NCI-H1694 treated with DMSO at 0.1 percent for 48 hours (cell line): ENCODE measurements at regions not wholly inside any gene's neighbourhood (a gene's known extent, or its start where the extent isn't known, plus 50 kb on each side); places are given as distances from the start of the nearest gene placed in this dataset.
A peak's percentile ranks its signal among the peaks of the same experiment; 100 is the strongest.

Experiments used
- DNase-seq: peaks from one replicate; lab custom pipeline; 2025; lab: John Stamatoyannopoulos, UW

DNA sequence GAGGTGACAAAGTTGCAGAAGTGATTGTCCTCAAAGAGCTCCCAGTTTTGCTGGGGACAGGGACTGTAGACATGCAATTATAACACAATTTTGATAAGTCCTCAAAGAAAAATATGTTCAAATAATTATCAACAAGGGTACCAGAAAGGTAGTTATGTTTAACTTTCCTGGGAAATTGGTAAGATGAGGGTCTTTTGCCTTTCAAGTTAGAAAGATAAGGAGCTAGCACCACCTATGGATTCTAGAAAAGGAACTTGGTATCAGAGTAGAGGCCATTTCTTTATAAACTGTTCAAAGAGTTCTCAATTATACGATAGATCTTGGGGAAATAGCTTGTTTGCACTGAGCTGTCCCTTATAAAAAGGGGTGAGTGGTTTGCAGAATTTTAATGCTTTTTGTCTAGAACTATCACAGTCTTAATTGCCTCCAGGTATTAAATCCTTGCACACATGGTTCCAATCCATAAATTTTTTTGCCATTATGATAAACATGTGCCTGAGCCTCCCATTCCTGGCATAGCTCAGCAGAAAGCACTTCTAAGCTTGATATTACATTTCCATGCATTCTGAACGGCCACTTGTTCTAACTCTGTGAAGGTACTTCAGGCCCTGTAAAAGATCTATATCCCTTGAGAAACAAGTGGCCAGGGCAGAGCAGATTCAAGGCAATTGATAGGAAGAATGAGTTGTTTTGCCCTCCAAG lies 247.5 kb upstream of the LRIG1 start:
- DNase-seq, result no peak

DNA sequence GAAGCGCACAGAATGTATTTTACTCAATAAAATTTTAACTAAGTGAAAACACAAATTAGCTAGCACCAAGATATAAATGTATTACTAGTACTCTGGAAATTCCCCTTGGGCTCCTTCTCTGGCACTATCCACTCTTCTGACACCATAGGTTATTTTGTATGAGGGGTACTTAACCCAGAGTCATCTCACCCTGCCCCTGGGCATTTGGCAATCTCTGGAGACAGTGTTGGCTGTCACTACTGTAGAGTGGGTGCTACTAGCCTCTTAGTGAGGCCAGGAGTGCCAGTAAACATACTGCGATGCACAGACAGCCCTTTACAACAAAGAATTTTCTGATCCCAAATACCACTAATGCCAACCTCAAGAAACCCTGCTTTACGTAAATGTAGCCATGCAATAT lies 246.3 kb upstream of the KBTBD8 start:
- no peak for DNase-seq

DNA sequence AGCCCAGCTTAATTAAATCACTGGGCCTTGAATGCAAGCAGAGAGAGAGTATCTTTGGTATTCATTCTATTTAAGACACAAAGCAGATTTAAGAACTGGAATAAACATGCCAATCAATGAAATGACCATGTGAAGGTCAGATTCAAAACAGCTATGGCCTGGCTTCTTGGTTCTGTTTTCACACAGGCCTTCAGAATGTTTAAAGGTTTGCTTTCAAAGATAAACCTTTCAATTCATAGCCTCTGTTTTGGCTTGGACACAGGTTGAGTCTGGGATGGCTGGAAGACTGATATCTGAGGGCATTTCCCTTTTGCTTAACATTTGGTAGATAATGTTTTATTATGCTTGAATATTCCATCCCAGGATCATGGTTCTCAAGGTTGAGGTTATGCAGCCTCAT lies 244.4 kb upstream of the KBTBD8 start:
- DNase-seq, result no peak

DNA sequence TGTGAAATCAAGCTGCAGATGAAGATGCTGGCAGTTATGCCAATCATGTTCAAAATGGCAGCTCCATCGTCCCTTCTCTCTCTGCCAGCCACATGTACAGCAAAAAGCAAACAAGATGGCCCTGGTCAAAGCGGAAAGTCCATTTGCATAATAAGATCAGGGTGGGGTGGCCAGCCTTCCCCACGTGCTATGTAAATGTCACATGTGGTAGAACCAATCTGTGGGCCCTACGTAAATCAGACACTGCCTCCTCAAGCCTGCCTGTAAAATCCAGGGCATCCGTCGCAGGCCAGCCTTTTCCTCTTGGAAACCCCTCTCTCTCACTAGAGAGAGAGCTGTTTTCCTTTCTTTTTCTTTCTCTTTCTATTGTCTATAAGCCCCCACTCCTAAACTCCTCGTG lies 243.5 kb upstream of the KBTBD8 start:
- DNase-seq, result no peak

DNA sequence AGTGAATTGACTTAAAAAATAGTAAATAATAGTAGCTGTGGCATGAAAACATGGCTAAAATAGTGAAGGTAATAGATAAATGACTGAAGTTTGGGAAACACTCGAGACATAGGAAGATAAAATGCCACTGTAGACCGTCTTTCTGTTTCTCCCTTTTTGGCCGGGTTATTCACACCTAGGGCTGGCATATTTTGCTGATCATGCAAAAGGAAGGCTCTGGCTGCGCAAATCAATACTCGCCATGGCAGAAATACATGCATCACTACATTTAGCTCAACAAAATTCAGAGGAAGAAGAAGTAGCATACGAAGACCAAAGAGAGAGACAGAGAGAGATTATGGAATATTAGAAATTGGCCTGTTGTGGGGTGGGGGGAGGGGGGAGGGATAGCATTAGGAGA lies 242.2 kb upstream of the KBTBD8 start:
- no peak for DNase-seq

DNA sequence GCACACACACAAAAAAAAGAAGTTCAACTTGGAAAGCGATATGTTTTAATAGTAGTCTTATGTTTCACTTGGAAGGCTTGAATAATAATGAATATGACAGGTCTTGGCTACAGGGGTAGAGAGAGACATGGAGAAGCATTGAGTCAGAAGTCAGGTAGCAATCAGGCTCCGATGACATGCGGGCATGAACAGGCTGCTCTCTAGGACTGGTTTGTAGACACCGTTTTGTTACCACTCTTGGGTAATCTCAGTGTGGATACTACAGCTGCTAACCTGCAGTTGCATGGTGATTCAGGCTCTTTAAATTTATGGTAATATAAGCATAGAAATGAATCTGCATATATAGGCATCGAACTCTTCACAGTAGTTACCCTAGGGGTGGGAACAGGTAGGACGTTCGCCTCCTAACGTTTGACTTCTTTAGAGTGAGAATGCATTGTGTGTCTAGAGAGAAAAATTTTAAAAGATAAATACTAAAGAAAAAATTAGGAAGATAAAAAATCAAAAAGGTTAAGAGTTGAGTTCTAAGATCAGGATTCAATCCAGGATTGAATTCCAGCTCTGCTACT lies 241.6 kb upstream of the KBTBD8 start:
- no peak for DNase-seq

DNA sequence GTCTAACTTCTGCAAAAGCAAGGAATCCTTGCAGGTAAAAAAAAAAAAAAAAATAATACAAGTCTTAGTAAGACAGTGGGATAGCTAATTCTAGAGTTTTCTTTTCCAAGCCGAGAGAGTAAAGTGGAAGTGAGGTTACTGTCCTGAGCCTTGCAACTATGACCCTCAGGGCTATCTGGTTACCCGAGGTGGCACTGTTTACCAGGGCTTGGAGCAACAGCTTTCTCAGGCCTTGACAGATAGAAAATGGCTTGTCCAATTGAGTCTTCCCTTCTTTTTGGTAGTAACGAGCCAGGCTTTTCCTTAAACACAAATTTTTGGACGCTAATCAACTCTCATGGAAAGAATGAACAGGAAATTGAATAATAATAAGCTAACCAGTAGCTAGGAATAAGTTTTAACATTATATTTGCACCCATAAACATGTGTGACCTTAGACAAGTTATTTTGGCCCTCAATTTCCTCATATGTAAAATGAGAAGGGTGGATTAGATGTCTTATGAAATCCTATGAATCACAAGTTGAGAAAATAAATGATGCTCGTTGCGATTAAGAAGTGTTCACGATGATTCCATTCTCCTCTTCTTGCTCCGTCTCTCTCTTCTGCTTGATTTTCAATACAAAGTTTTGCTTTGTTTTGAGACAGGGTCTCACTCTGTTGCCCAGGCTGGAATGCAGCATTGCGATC lies 236.9 kb upstream of the KBTBD8 start:
- DNase-seq, result no peak

DNA sequence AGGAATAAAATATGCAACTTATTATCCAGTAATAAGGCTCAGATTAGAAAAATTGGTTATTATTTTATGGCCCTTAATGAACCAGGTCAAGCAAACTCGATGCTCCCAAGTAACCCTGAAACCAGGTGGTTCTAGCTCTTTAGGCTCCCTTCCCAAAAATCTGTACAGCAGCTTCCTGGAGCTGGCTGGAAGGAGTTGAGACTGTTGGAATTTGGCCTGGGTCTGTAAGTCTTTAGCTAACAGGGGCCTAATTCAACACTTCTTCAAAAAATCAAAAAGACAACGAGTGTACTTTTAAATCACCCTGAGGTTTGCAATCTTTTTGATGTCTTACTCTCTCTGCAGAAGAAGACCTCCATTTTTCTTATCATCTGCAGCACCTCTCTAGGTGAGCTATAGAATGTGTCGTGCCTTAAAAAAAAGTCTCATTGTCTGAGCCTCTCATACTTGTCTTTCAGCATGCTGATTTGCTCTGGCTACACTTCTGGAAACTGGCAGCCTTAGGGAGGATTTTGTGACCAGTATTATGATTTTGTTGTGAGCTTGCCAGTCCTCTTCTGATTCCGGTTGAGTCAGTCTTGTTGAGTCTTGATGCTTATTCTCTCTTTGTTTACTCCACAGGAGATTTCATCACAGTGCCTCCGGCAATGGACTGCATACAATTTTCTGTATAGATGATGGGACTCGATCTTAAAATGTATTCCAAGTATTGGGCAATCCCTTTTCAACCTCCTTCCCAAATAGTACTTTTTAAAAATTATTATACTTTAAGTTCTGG lies 235.0 kb upstream of the KBTBD8 start:
- no peak for DNase-seq

DNA sequence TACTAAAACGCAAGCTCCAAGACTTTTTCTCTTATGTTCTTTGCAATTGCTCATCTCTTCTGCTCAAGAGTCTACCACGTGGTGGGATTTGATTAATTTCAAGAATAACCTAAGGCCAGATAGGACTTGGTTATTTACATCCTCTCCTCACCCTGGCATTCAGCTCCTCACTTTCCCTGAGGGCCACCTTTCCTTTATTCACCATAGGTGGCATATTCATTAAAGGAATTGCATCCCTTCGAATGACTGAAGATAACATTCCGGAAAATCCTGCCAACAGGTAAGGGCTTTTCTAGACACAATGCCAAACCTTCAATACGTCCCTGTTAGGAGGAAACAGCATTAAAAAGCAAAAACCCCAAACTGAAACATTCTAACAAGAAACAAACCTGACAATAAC lies 220.0 kb upstream of the KBTBD8 start:
- DNase-seq, result no peak

DNA sequence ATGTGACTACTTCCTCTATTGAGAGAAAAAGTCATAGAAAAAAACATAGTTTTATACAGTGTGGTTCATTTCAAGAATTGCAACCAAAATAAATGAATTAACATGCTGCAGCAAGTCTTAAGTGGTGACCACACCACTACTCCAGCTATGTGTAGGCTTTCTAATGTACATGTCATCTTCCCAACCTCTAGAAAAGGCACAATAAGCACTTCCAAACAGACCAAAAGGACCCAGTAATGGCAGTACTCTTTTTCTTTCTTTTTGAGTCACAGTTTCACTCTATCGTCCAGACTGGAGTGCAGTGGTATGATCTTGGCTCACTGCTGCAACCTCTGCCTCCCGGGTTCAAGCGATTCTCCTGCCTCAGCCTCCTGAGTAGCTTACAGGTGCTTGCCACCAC lies 219.3 kb upstream of the KBTBD8 start:
- DNase-seq, result no peak

DNA sequence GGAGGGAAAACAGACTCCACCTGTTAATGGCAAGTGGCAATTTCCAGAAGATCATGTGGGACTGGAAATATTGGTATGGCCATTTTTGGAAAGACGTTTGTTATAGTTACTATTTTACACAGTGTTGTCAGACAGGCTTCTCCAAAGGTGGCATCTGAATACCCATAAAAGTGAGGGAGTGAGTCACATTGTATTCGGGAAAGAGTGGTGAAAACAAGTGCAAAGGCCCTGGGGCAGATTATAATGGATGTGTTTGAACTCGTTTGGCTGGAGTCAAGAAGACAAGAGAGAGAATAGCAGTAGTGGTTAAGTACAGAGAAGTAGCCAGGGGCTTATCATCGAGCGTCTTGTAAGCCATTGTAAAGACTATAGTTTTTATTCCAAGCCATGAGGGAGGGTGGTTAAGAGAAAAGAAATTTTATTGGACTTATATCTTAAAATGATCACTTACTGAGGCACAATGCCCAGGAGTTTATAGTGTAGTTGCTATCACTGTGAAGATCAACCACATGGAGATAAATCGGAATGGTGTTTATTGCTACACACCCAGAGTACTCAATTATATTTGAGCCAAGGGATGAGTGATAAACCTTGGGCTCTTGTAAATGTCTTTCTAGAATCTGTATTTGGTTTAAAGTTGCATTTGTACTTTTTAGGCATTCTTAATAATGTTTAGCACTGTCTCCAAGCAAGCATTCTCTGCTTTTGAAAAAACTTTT lies 212.8 kb upstream of the KBTBD8 start:
- DNase-seq, result no peak

DNA sequence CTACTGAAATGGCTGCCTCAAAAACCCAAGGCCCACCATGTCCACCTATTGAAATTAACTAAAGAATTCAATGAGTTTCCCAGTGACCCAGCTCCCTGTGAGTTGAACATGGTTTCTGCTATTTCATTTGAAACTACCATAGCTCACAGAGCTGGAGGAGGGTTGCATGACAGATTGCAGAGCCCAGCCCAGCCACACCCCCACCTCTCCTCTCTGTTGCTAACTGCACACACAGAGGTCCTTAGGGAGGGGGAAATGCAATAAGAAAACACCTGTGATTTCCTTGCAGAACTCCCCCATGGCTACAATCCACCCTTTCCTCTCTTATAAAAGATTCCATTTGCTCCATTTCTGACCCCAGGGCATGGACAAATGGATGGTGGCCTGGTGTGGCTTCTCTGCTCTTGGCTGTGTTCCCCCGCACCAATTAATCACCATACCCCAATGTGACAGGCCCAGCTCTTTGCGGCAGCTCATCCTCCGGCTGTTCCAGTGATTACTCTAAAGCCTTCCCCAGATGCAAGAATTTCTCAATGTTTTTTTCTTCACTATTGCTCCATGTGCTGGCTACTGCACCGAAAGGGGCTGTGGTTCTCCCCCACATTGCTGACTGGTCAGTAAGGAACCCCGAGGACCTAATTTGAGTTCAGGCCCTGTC lies 208.4 kb upstream of the KBTBD8 start:
- DNase-seq, result peak; percentile 46

DNA sequence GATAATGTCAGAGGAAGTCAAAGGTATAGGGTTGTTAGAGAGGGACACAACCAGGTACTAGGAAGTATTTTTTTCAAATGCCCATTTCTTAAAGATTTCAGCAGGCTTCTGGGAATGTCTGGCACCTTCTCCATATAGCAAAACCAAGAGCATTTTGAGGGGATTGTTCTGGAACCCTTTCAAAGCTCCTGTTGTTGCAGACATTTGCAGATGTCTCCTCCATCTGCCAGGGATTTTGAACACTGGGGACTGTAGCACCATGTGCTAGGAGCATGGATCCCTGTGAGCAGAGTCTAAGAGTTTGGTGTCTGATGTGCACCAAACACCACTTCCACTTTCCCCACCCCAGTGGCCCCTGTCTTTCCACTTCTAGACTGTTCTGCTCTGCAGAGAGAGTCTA lies 206.0 kb upstream of the KBTBD8 start:
- no peak for DNase-seq

DNA sequence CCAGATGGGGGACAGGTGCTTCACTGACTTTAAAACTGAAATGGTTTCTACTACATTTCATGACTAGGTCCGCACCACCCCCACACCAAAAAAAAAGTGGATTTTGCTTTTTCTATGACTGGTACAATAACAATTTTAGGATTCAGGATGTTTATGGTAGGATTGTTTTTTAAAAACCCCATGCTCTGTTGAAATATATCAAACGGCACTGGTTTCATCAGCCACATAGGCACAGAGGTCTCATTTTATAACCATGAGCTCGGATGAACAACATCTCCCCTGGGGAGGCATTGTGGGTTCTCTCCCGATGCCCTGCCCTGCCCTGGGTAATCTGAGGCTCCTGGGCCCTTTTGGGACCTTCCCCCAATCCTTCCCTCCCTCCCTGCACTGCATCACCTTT lies 202.7 kb upstream of the KBTBD8 start:
- DNase-seq, result no peak

DNA sequence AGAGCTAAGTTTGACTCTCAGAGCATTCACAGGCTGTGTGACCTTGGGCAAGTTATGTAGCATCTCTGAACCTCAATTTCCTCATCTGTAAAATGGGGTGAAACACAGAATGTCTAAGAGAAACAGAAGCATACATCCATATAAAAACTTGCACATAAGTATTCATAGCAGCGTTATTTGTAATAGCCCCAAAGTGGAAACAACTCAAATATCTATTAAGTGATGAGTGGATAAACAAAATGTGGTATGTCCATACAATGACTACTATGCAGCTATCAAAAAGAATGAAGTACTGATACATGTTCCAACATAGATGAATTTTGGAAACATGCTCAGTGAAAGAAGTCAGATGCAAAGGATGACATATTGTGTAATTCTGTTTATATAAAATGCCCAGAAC lies 201.8 kb upstream of the KBTBD8 start:
- DNase-seq, result no peak

DNA sequence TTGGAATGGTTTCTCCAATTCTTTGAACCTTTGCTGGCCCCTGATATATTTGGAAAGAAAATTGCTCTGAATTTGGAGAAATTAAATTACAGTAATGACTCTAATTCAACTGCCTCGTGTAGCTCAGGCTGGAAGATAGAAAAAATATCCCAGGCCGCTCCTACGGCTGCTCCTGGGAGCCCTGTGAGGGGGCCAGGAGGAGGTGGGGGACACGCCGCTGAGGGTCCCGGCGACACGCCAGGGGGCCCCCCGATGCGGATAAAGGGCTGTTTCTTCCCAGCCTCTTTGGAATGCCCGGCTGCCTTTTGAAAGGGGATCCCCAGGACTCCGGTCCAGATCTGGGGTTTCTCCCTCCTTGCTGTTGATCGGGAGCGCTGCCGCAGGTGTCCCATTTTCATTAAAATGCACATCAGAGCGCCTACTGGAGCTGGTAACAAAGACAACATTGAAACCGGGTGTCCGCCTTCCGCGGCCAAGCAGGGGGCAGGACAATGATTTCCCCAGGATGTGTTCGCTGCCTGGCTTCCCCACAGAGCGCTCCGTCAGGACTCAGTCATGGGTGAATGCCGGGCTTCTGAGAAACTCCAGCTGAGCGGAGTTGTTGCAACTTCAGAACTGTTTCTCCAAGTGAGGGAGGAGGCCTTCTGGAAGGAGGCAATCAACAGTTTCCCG lies 200.1 kb upstream of the KBTBD8 start:
- DNase-seq, result no peak

DNA sequence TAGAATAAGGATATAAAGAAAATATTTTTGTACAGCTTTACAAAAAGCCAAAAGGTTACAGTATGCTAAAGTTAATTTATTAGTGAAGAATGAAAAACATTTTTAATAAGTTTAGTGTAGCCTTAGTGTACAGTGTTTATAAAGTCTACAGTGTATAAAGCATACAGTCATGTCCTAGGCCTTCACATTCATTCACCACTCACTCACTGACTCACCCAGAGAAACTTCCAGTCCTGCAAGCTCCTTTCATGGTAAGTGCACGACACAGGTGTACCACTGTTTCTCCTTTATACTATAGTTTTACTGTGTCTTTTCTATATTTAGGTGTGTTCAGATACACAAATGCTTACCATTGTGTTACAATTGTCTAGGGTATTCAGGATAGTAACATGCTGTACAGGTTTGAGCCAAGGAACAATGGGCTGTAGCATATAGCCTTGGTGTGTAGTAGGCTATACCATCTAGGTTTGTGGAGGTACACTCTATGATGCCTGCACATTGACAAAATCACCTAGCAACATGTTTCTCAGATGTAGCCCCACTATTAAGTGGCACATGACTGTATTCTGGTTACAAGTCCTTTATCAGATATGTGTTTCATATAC lies 197.1 kb upstream of the KBTBD8 start:
- no peak for DNase-seq

DNA sequence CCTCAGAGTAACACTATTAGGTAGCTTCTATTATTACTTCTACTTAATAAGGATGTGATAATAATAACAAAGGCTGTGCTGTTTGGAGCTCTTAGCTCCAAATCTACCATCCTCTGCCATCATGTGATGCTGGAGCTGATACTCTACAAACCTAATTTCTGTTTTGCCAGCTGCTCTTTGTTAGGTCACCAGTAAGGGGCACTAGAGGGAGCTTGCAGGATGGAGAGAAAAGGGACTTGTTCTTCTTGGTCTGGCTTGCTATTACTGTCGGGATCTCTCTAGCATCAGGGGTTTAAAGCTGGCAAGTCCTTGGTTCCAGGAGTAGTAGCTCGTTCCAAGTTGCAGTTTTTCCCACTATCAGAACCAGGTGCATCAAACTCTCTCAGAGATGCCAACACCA lies 194.9 kb upstream of the KBTBD8 start:
- no peak for DNase-seq

DNA sequence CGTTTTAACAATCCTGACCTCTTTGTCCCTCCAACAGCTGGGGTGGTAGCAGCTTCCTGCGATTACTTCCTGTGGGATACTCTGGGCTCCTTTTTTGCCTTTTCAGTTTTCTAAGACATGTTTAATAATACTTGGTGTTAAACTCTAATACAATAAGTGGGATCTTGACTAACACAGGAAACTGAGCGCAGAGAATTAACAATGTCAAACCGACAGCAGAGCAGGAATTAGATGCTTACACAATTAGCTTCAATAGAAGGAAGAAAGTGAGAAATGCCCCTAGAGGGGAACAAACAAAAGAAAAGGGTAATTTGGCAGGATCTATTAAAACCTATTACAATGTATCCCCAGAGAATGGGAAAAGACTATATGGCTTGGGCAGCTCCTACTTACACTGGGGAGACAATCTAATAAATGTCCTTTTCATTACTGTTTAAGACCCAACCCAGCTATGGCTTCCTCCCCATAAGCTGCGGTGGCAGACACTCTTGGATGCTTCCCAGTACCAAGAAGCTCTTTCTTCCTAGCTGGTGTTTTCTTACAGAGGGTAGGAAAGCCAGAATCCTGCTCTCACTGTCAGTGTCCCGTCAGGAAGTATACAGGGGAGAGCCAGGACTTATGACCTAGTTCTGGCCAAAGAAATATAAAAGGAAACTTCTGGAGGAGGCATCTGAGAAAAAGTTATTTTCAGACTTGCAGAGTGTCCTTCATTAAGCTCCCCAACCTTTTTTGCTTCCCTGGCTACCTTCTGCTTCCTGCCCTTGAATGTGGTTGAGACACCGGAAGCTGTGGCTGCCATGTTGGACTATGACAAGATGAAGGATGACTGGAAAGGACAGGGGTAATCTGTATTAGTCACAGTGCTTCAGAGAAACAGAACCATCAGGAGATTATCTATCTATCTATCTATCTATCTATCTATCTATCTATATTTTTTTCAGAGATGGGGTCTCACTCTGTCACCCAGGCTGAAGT lies 194.1 kb upstream of the KBTBD8 start:
- DNase-seq, result no peak
